Type B pancreatic cell (in vitro differentiated cells): ENCODE measurements at regions not wholly inside any gene's neighbourhood (a gene's known extent, or its start where the extent isn't known, plus 50 kb on each side); places are given as distances from the start of the nearest gene placed in this dataset.

Experiments
- DNase-seq: peaks from one replicate; pipeline ENCODE4 v3.0.0; 2021; ENCODE audit warnings: mixed read lengths; ENCODE audit not compliant: unreplicated experiment; ENCODE audit errors: extremely low spot score
- H3K27ac Mint-ChIP-seq: 2 replicates; pipeline ENCODE4 v1.8.0; 2021; ENCODE audit warnings: mild to moderate bottlenecking, mixed read lengths
- H3K27me3 Mint-ChIP-seq: 2 replicates; pipeline ENCODE4 v1.8.0; 2021; ENCODE audit warnings: mixed read lengths
- H3K36me3 Mint-ChIP-seq: 2 replicates; pipeline ENCODE4 v1.8.0; 2021; ENCODE audit warnings: mixed read lengths
- H3K4me1 Mint-ChIP-seq: one replicate; pipeline ENCODE4 v1.8.0; 2021; ENCODE audit warnings: mixed read lengths; ENCODE audit not compliant: unreplicated experiment
- H3K4me3 Mint-ChIP-seq: 2 replicates; pipeline ENCODE4 v1.8.0; 2021; ENCODE audit warnings: mild to moderate bottlenecking, mixed read lengths
- H3K9me3 Mint-ChIP-seq: 2 replicates; pipeline ENCODE4 v1.8.0; 2021; ENCODE audit warnings: mixed read lengths
- TF ChIP-seq, protein P1 (sequence below): fragments of 200-600 bp; sonication (generic); conservative IDR thresholded peaks from 2 replicates; pipeline ENCODE4 v1.5.0; 2021; ENCODE audit warnings: antibody characterized with exemption, mild to moderate bottlenecking

- TF ChIP-seq, protein P1, sequence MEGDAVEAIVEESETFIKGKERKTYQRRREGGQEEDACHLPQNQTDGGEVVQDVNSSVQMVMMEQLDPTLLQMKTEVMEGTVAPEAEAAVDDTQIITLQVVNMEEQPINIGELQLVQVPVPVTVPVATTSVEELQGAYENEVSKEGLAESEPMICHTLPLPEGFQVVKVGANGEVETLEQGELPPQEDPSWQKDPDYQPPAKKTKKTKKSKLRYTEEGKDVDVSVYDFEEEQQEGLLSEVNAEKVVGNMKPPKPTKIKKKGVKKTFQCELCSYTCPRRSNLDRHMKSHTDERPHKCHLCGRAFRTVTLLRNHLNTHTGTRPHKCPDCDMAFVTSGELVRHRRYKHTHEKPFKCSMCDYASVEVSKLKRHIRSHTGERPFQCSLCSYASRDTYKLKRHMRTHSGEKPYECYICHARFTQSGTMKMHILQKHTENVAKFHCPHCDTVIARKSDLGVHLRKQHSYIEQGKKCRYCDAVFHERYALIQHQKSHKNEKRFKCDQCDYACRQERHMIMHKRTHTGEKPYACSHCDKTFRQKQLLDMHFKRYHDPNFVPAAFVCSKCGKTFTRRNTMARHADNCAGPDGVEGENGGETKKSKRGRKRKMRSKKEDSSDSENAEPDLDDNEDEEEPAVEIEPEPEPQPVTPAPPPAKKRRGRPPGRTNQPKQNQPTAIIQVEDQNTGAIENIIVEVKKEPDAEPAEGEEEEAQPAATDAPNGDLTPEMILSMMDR, result no peak
- no peaks in the 10 kb centered on the region for H3K4me1 Mint-ChIP-seq
- no peaks in the 10 kb centered on the region for H3K36me3 Mint-ChIP-seq
- H3K27me3 Mint-ChIP-seq, result no peaks in the 10 kb centered on the region
- no peak overlapping the region for H3K4me3 Mint-ChIP-seq
- DNase-seq, result no peak
- no peak overlapping the region for H3K27ac Mint-ChIP-seq
- peaks cover 5% of the 10 kb centered on the region for H3K9me3 Mint-ChIP-seq
Measured at GRCh38 chr14:101171650-101172049, 268.1 kb upstream of the RTL1 start.

GRCh38 chr14:101173698-101174521 lies 270.4 kb upstream of the RTL1 start:
- Mint-ChIP-seq H3K9me3 (peaks cover 5% of the 10 kb centered on the region), H3K36me3 (no peaks in the 10 kb centered on the region), H3K27ac (no peak overlapping the region), H3K4me3 (no peak overlapping the region), H3K4me1 (peaks cover 12% of the 10 kb centered on the region), H3K27me3 (no peaks in the 10 kb centered on the region)
- DNase-seq, result no peak
- TF ChIP-seq, protein P1, result no peak

- H3K9me3 Mint-ChIP-seq, result peaks cover 5% of the 10 kb centered on the region
- H3K27ac Mint-ChIP-seq, result no peak overlapping the region
- no peaks in the 10 kb centered on the region for H3K27me3 Mint-ChIP-seq
- no peaks in the 10 kb centered on the region for H3K36me3 Mint-ChIP-seq
- no peak for DNase-seq
- peaks cover 12% of the 10 kb centered on the region for H3K4me1 Mint-ChIP-seq
- no peak overlapping the region for H3K4me3 Mint-ChIP-seq
- TF ChIP-seq, protein P1, result no peak
Measured at GRCh38 chr14:101174522-101174838, 271.0 kb upstream of the RTL1 start.

DNA sequence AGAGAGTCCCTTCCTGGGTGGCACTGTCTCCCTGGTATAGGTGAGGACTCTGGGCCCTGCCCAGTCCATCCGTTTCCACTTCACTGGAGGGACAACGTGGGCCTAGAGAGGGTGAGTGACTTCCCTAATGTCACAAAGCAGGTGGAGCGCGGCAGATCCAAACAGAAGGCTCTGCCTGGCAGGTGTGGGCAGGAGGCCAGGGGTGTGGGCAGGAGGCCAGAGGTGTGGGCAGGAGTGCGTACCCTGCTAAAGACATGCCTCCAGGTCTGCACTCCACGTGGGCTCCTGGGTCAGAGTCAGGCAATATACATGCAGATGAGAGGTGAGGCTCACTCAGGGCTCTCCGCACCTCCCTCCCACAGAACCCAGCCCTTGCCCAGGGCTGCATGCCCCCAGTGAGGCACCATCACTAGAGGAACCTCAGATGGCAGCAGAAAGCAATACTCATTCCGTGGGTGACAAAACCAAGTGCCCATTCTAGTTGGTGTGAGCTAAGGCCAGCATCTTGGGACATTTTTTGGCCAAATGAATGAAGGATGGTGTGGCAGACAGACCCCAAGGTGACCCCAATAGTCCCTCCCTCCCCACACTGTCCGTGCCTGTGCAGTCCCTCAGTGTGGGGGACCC lies 271.6 kb upstream of the RTL1 start:
- no peaks in the 10 kb centered on the region for H3K27me3 Mint-ChIP-seq
- H3K4me3 Mint-ChIP-seq, result no peak overlapping the region
- H3K27ac Mint-ChIP-seq, result no peak overlapping the region
- DNase-seq, result no peak
- no peaks in the 10 kb centered on the region for H3K36me3 Mint-ChIP-seq
- H3K9me3 Mint-ChIP-seq, result peaks cover 5% of the 10 kb centered on the region
- TF ChIP-seq, protein P1, result no peak
- peaks cover 12% of the 10 kb centered on the region for H3K4me1 Mint-ChIP-seq

DNA sequence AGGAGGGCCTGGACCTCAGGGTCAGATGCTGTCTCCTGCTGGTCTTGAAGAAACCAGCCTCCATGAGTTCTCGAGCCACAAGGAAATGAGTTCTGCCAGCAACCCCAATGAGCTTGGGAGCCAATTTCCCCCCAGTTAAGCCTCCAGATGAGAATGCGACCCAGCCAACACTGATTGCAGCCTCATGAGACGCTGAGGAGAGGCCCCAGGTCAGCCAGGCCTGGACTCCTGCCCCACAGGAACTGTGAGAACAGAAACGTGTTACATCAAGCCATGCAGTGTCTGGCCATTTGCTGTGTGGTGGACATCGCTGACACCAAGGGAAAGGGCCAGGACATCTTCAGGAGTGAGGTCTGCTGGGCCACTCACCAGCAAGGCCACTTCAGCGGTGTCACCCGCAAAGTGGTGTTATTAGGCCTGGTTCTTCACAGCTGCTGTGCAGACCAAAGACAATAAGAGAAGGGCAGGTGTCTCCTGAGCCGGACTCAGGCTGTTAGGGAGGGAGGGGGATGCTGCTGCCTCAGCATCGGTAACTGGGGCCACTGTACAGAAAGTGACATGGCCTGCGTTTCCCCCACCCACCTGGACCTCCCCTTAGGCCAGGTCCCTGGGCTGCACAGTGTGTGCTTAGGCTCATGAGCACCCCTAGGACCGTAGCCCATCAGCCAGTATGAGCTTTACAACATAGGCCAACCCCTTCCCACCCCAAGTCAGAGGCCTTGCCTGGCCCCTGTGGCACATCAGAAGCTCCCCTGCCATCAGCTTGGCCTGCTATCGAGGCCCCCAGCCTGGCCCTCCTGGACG lies 272.4 kb upstream of the RTL1 start:
- H3K9me3 Mint-ChIP-seq, result peaks cover 5% of the 10 kb centered on the region
- TF ChIP-seq, protein P1, result no peak
- H3K27ac Mint-ChIP-seq, result no peak overlapping the region
- H3K27me3 Mint-ChIP-seq, result no peaks in the 10 kb centered on the region
- peaks cover 12% of the 10 kb centered on the region for H3K4me1 Mint-ChIP-seq
- no peak for DNase-seq
- H3K4me3 Mint-ChIP-seq, result no peak overlapping the region
- H3K36me3 Mint-ChIP-seq, result no peaks in the 10 kb centered on the region
